ENCODE measurements at regions not wholly inside any gene's neighbourhood (a gene's known extent, or its start where the extent isn't known, plus 50 kb on each side); places are given as distances from the start of the nearest gene placed in this dataset.

GRCh38 chr5:167864801-167865200 is 426.6 kb upstream of the WWC1 start:
- in situ Hi-C loops (cut with HindIII; ENCODE audit: low pct_ligation_motif_present, low pct_unique_long_range_greater_than_20kb, low sequenced_read_pairs) = no loop called here
- no peak for DNase-seq

DNA sequence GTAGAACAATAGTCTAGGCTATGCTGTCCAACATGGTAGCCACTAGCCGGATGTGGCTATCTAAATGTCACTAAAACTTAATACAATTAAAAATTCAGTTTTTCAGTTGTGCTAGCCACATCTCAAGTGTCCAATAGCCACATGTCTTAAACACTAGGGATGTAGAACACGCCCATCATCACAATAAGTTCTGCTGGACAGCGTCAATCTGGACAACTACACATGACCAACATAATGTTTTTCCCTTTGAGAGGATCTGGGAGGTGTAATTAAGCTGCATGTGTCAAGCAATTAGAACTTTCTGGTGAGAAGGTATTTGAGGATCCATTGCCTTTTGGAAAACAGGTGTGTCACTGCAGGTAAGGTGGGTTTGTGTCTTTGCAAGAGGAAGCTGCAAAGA is 424.6 kb upstream of the WWC1 start:
- no peak for DNase-seq
- in situ Hi-C loops (cut with HindIII; ENCODE audit: low pct_ligation_motif_present, low pct_unique_long_range_greater_than_20kb, low sequenced_read_pairs) = no loop called here

DNA sequence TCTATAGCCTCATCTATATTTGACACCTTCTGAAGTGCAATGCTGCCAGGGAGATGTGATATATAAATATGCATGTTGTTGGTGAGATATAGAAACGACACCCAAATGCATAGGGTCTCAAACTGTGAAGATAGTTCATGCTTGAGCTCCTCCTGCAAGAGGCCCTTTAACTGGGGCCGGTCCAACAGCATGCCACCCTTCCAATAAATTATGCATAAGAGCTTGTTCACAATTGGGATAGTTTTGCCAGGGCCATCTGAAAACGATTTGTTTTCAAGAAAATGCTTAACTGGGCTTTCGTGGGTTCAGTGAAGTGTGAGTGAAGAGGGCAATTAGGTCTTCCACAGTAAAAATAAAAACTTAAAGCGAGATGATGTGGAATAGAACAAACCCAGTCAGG is 424.2 kb upstream of the WWC1 start:
- in situ Hi-C loops (cut with HindIII; ENCODE audit: low pct_ligation_motif_present, low pct_unique_long_range_greater_than_20kb, low sequenced_read_pairs) = no loop called here
- no peak for DNase-seq

- no peak for DNase-seq
- in situ Hi-C loops (cut with HindIII; ENCODE audit: low pct_ligation_motif_present, low pct_unique_long_range_greater_than_20kb, low sequenced_read_pairs) = no loop called here
Measured at GRCh38 chr5:167869125-167869524, 422.3 kb upstream of the WWC1 start.

DNA sequence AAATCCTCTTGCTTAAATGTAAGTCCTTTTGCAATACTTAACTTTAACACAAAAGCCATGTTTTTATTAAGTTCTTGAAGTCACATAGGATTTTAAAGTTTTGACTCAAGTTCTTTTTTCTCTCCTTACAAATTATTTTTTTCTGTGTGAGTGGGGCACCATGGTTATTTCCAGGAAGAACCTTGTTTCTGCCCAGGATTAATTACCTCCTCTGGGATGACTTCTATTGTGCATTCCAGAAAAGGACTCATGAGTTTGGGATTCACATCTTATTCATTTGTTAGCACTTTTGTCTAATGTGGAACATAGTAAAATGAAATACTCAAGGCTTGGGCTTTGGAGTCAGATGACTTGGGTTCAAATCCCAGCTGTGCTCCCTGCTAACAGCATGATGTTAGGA is 421.4 kb upstream of the WWC1 start:
- no peak for DNase-seq
- in situ Hi-C loops (cut with HindIII; ENCODE audit: low pct_ligation_motif_present, low pct_unique_long_range_greater_than_20kb, low sequenced_read_pairs) = no loop called here

- no peak for DNase-seq
- in situ Hi-C loops (cut with HindIII; ENCODE audit: low pct_ligation_motif_present, low pct_unique_long_range_greater_than_20kb, low sequenced_read_pairs) = no loop called here
Measured at GRCh38 chr5:167871091-167871490, 420.4 kb upstream of the WWC1 start.

DNA sequence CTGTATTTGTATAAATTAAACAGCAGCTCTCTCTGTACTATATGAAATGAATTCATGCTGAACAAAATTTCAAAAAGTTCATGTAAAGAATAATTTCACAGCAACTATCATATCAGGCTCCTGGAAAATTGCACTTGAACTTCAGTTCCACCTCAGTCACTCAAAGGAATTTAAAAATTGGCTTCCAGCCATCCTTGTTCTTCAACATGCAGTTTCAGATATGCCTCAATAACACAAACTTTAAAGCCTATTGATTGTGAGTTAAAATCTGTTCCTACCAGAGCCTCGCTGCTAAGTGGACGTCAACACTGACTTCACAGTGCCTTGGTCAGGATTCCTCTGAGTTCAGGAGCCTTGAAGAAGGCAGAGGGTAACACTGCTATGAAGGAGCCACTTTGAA is 418.7 kb upstream of the WWC1 start:
- in situ Hi-C loops (cut with HindIII; ENCODE audit: low pct_ligation_motif_present, low pct_unique_long_range_greater_than_20kb, low sequenced_read_pairs) = no loop called here
- DNase-seq = no peak

- in situ Hi-C loops (cut with HindIII; ENCODE audit: low pct_ligation_motif_present, low pct_unique_long_range_greater_than_20kb, low sequenced_read_pairs) = no loop called here
Measured at GRCh38 chr5:167877114-167877722, 414.2 kb upstream of the WWC1 start.

DNA sequence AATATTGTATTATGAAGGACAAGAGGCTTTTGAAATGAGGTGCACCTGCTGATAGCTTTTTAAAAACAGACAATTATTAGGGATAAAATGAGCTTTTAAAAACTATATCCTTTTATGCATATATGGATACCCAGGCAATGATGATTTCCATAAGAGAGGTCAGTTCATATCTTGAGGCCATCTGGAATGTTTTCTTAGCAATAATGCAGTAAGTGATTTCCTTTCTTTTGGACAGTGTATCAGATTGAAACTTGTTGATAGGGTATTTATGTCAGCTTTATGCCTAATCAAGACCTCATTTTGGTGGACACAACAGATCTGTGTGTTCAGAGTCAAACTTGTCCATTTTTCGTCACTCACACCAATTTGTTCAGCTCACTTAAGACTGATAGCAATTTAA is 413.5 kb upstream of the WWC1 start:
- in situ Hi-C loops (cut with HindIII; ENCODE audit: low pct_ligation_motif_present, low pct_unique_long_range_greater_than_20kb, low sequenced_read_pairs) = no loop called here
- no peak for DNase-seq

More at GRCh38 chr5:167877114-167877722, 414.2 kb upstream of the WWC1 start:
- no peak for DNase-seq

DNA sequence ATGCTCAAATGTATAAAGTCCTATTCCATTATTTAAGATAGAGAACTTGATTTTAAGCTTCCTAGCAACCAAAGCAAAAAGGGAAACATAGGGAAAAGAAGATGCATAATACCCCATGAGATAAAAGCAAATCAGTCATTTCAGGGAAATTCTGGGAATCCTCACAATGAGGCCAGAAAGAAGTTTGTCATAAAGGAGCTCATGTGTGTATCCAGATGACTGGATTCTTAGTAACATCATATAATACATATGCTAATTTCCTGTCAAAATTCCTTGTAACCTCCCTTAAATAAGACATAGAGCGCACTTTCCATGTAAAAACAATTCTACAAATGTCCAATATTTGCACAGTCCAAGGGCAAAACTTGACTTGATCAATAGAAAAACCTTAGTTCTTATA is 411.0 kb upstream of the WWC1 start:
- in situ Hi-C loops (cut with HindIII; ENCODE audit: low pct_ligation_motif_present, low pct_unique_long_range_greater_than_20kb, low sequenced_read_pairs) = no loop called here
- DNase-seq = no peak

DNA sequence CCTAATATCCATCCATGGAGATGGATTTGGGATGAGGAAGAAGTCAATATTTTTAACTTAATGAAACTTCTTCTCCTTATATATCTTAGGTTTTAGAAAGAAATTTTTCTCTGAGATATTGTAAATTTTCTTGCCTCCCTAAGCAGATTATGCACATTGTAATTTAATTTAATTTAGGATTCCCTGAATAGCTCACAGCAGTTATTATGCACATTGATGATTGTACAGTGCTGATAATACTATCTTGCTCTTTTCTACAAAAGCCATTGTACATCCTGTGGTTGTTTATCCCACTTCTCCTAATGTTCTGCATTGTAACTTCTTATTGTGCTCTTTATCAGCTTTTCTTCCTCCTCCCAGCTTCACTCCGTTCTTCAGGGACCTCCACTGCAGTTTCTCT is 410.4 kb upstream of the WWC1 start:
- in situ Hi-C loops (cut with HindIII; ENCODE audit: low pct_ligation_motif_present, low pct_unique_long_range_greater_than_20kb, low sequenced_read_pairs) = no loop called here
- no peak for DNase-seq

GRCh38 chr5:167886196-167886595 is 405.2 kb upstream of the WWC1 start:
- in situ Hi-C loops (cut with HindIII; ENCODE audit: low pct_ligation_motif_present, low pct_unique_long_range_greater_than_20kb, low sequenced_read_pairs) = no loop called here
- DNase-seq = no peak

- in situ Hi-C loops (cut with HindIII; ENCODE audit: low pct_ligation_motif_present, low pct_unique_long_range_greater_than_20kb, low sequenced_read_pairs) = no loop called here
- DNase-seq = peak; percentile 2
Measured at GRCh38 chr5:167888393-167888792, 403.1 kb upstream of the WWC1 start.

- in situ Hi-C loops (cut with HindIII; ENCODE audit: low pct_ligation_motif_present, low pct_unique_long_range_greater_than_20kb, low sequenced_read_pairs) = no loop called here
- no peak for DNase-seq
Measured at GRCh38 chr5:167889276-167889675, 402.2 kb upstream of the WWC1 start.

GRCh38 chr5:167892352-167893115 is 398.9 kb upstream of the WWC1 start:
- no peak for DNase-seq
- in situ Hi-C loops (cut with HindIII; ENCODE audit: low pct_ligation_motif_present, low pct_unique_long_range_greater_than_20kb, low sequenced_read_pairs) = no loop called here

- in situ Hi-C loops (cut with HindIII; ENCODE audit: low pct_ligation_motif_present, low pct_unique_long_range_greater_than_20kb, low sequenced_read_pairs) = no loop called here
Measured at GRCh38 chr5:167893271-167893670, 398.2 kb upstream of the WWC1 start.

GRCh38 chr5:167894631-167895472 is 396.6 kb upstream of the WWC1 start:
- in situ Hi-C loops (cut with HindIII; ENCODE audit: low pct_ligation_motif_present, low pct_unique_long_range_greater_than_20kb, low sequenced_read_pairs) = no loop called here
- no peak for DNase-seq

More at GRCh38 chr5:167893271-167893670, 398.2 kb upstream of the WWC1 start:
- DNase-seq = no peak

- no peak for DNase-seq
- in situ Hi-C loops (cut with HindIII; ENCODE audit: low pct_ligation_motif_present, low pct_unique_long_range_greater_than_20kb, low sequenced_read_pairs) = no loop called here
Measured at GRCh38 chr5:167895899-167896659, 395.4 kb upstream of the WWC1 start.

DNA sequence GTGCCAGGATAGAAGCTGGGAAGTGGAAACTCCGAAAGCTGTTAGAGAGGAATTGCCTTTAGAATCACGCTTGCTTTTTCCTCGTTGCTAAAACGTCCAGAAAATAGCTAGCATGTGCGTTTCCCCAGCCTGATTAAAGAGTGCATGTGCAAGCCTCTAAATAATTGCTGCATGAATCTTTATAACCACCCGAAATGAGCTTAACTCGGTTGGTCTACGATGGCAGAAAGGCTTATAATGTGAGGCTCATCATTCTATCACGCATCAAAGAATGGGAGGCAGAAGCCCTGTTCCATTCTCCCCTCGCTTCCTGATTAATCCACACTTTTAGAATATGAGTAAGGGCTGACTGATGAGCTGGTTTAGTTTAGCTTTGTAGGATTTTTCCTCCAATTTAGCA is 394.6 kb upstream of the WWC1 start:
- in situ Hi-C loops (cut with HindIII; ENCODE audit: low pct_ligation_motif_present, low pct_unique_long_range_greater_than_20kb, low sequenced_read_pairs) = no loop called here

More for the DNA sequence above, 394.6 kb upstream of the WWC1 start:
- DNase-seq = no peak
